ENCODE measurements at regions not wholly inside any gene's neighbourhood (a gene's known extent, or its start where the extent isn't known, plus 50 kb on each side); places are given as distances from the start of the nearest gene placed in this dataset.
A peak's percentile ranks its signal among the peaks of the same experiment; 100 is the strongest.

- 16 to 45% (median 27%) methylated on average over 1 of the region's 1 CpG for WGBS, 5 donors
- no peaks in the 10 kb centered on the region for H3K27me3 ChIP-seq
- intact Hi-C loops (cut with DNase I; ENCODE audit: low total_unique reads), result no loop called here
- no peak overlapping the region for H3K27ac ChIP-seq
- no peaks in the 10 kb centered on the region for H3K9me3 ChIP-seq
- H3K4me3 ChIP-seq, result no peak overlapping the region
- no peaks in the 10 kb centered on the region for H3K4me1 ChIP-seq
- peak in 1 of 2 donors; percentile 21 for DNase-seq
- no peaks in the 10 kb centered on the region for H3K36me3 ChIP-seq
- TF ChIP-seq, protein P1, sequence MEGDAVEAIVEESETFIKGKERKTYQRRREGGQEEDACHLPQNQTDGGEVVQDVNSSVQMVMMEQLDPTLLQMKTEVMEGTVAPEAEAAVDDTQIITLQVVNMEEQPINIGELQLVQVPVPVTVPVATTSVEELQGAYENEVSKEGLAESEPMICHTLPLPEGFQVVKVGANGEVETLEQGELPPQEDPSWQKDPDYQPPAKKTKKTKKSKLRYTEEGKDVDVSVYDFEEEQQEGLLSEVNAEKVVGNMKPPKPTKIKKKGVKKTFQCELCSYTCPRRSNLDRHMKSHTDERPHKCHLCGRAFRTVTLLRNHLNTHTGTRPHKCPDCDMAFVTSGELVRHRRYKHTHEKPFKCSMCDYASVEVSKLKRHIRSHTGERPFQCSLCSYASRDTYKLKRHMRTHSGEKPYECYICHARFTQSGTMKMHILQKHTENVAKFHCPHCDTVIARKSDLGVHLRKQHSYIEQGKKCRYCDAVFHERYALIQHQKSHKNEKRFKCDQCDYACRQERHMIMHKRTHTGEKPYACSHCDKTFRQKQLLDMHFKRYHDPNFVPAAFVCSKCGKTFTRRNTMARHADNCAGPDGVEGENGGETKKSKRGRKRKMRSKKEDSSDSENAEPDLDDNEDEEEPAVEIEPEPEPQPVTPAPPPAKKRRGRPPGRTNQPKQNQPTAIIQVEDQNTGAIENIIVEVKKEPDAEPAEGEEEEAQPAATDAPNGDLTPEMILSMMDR (IDR thresholded peaks at IDR 0.05), result peak in 4 of 7 experiments; percentile 34 to 76 (median 62)
- no peak for TF ChIP-seq POLR2A (IDR thresholded peaks at IDR 0.05)
These were observed 72.3 kb upstream of the TNMD start for GRCh38 chrX:100512471-100512870.

DNA sequence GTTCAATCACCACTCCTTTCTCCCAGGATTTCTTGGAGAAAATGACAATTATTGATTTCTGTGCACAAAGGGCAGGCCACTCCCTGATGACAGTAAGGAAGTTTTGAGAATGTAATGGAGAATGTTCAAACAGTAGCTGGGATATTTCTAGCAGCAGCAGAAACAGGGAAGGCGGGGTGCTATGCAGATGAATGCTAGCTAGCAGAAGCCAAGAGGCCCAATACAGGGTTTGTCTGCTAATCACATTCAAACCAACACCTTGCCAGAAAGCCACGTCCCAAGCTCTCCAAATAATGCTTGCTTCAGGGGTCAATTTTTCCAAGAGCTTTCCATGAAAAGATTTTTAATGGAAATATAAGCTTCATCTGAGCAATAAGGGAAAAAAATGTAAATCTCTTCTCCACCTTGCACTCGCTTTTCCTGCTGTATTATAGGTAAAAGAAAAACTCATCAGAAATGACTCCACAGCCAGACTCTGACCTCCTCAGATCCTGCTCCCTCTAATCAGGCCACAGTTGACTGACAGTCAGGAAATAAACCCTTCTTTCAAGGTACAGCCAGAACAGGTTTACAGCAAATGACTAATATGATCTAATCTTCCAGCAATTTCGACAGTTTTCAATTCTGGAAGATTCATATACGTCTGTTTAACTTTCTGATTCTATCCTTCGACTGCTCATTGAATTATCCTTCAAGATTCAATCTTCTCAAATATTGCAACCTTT, 84.7 kb upstream of the PCDH19 start:
- Histone ChIP-seq H3K4me1 (no peaks in the 10 kb centered on the region), H3K4me3 (no peak overlapping the region), H3K9me3 (peaks cover 0 to 18% (median 6%) of the 10 kb centered on the region in 4 donors), H3K27me3 (no peaks in the 10 kb centered on the region), H3K27ac (no peak overlapping the region), H3K36me3 (no peaks in the 10 kb centered on the region)
- intact Hi-C loops (cut with DNase I; ENCODE audit: low total_unique reads), result no loop called here
- WGBS, 5 donors, result 48 to 72% (median 54%) methylated on average over 6 of the region's 6 CpGs
- peak in 1 of 2 donors; percentile 27 for DNase-seq
- TF ChIP-seq POLR2A (IDR thresholded peaks at IDR 0.05) (no peak), POLR2AphosphoS5 (IDR thresholded peaks at IDR 0.05) (no peak), EP300 (IDR thresholded peaks at IDR 0.05) (no peak)
- TF ChIP-seq, protein P1 (IDR thresholded peaks at IDR 0.05), result no peak

GRCh38 chrX:100491174-100491573, 81.1 kb upstream of the PCDH19 start:
- Histone ChIP-seq H3K4me1 (no peaks in the 10 kb centered on the region), H3K36me3 (no peaks in the 10 kb centered on the region), H3K27ac (no peak overlapping the region), H3K4me3 (no peak overlapping the region), H3K9me3 (no peaks in the 10 kb centered on the region), H3K27me3 (no peaks in the 10 kb centered on the region)
- WGBS, 5 donors, result 22 to 85% (median 47%) methylated on average over 1 of the region's 1 CpG
- TF ChIP-seq POLR2A (IDR thresholded peaks at IDR 0.05) (no peak), POLR2AphosphoS5 (IDR thresholded peaks at IDR 0.05) (no peak)
- TF ChIP-seq, protein P1 (IDR thresholded peaks at IDR 0.05), result no peak
- intact Hi-C loops (cut with DNase I; ENCODE audit: low total_unique reads), result no loop called here
- no peak for DNase-seq

GRCh38 chrX:100487795-100488194, 77.7 kb upstream of the PCDH19 start:
- H3K4me1 ChIP-seq, result no peaks in the 10 kb centered on the region
- no peaks in the 10 kb centered on the region for H3K27me3 ChIP-seq
- TF ChIP-seq, protein P1 (IDR thresholded peaks at IDR 0.05), result no peak
- TF ChIP-seq EP300 (IDR thresholded peaks at IDR 0.05) (no peak), POLR2A (IDR thresholded peaks at IDR 0.05) (no peak), POLR2AphosphoS5 (IDR thresholded peaks at IDR 0.05) (no peak)
- no peak for DNase-seq
- H3K36me3 ChIP-seq, result no peaks in the 10 kb centered on the region
- intact Hi-C loops (cut with DNase I; ENCODE audit: low total_unique reads), result no loop called here
- 54 to 75% (median 60%) methylated on average over 3 of the region's 3 CpGs for WGBS, 5 donors
- H3K4me3 ChIP-seq, result no peak overlapping the region
- no peak overlapping the region for H3K27ac ChIP-seq
- no peaks in the 10 kb centered on the region for H3K9me3 ChIP-seq
